ENCODE measurements at regions not wholly inside any gene's neighbourhood (a gene's known extent, or its start where the extent isn't known, plus 50 kb on each side); places are given as distances from the start of the nearest gene placed in this dataset.

DNA sequence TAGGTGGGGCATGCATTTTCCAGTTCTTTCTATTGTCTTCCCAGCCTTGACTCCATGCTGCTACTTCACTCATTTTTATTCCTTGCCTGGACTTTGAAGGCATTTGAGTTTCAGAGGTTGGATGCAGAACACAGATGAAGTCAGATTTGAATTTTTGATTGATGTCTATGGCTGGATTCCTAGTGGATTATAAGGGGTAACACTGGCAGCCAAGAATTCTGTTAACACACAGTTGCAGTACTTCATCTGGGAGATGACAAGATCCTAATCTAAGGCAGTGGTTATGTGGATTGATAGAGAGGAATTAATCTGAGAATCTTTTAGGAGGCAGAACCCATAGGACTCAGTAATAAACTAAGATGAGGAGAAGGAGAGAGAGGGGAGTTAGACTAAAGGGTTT, 439.0 kb upstream of the USP24 start:
- DNase-seq, result no peak

DNA sequence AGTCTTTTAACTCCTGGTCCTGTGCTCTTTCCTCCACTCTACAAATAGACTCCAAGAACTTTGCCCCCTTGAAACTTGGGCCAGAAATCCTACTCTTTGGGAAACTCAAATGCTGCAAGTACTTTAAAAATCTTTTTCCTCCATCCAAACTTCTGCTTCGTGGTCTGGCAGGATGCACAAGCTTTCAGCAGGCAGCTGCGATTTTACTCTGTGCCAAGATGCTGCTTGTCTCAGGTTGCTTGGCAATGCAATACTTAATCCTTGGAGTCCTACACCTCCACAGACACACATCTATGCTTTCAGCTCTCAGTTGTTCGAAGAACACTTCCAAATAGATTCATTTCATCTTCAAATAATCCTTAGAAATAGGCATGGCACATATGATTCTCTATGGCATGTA, 435.3 kb upstream of the USP24 start:
- DNase-seq, result peak in 1 of 14 donors; percentile 7

DNA sequence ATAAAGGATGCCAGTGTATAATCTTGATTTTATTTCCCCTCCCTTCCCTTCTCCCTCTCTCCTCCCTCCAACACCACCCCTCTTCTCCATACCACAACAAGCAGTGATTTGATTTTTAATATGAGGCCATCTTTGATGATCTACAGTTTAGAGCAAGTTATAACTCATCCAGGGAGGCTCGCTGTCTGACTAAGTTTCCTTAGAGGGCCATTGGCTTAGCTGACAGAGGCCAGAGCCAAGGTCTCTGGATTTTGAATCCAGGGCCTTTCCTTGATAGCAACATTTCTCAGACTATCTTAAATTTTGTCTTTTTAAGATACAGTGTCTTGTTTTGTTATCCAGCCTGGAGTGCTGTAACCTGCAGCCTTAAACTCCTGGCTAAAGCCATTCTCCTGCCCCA, 431.0 kb upstream of the USP24 start:
- DNase-seq, result no peak

DNA sequence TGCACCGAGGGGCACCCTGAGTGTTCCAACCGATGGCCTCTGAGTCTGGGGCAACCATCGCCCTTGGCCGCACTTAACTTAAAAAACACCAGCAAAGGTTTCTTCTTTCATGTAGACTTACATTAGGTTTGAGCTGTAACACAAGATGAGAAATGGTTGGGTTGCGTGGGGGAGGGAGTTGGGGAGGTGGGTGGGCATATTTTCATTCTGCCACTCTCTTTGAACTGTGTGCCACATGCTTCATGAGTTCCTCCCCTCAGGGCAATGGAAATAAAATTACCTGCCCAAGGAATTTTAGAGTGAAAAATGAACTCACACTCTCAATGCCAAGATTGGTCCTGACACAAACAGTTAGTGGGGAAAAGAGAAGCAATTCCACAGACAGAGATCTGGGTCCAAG, 430.1 kb upstream of the USP24 start:
- DNase-seq, result no peak

DNA sequence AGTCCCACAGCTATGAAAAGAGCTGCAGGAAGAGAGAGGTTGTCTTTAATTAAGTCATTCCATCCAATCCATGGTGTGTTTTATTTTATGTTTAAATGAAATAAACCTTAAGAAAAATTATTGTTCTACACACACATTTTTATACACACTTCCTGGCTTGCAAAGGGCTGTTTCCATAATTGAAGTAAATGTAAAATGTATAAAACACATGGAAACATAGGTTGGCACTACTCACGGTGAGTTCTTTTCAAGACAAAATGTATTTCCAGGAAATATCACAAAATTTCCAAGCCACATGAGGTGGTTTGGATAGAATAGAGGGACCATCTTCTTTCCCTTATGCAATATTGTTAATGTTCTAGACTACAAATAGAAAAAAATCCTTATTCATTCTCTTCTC, 426.8 kb upstream of the USP24 start:
- no peak for DNase-seq

DNA sequence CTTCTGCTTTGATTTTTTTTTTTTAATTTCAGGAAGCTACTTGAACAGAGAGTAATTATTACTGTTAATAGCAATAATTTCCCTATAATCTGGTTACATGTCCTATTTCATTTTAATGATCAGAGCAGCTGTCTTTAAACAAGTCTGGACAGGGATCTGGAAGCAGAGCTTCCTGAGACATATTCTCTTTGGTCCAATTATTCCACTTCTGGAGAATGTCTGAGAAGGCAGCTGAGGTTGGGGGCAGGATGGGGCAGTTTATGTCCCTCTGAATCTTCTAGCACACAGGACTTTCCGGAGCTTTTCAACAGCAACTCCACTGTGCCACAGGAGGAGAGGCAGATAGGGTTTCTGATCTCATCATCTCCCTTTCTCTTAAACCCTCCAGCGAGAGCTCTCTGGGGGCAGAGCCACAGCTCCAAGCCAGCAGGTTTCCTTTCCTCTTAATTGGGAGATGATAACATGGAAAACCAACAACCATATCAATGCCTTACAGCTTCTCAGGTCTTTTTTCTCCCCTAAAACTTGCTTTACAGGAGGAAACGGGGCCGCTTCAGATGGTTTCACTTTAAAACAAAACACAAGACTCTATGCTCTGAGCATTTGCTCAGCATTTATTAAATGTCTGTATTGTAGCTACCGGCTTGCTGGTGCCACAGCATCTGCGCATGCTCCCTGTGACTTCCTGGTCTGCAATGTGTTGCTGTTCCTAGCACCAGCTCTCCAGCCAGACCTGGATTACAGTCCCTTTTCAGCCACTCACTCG, 425.7 kb upstream of the USP24 start:
- DNase-seq, result peak in 9 of 14 donors; percentile 16 to 64 (median 34)

DNA sequence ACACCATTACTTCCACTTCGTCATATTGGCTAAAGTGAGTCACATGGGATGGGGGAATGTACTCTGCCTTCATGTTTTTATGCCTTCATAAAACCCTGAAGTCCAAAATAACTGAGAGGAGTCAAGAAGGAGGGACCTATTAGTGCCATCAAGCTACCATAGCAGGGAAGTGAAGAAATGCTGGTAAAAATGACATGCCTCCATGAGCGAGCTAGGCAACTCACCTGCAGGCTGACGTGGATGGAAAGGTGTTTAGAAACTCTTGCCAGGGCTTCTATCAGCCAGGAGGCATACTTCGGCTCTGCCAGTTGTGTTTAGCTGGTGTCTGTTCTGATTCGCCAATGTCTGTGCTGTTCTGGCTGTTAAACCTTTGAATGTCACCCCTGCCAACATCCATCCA, 424.4 kb upstream of the USP24 start:
- no peak for DNase-seq

DNA sequence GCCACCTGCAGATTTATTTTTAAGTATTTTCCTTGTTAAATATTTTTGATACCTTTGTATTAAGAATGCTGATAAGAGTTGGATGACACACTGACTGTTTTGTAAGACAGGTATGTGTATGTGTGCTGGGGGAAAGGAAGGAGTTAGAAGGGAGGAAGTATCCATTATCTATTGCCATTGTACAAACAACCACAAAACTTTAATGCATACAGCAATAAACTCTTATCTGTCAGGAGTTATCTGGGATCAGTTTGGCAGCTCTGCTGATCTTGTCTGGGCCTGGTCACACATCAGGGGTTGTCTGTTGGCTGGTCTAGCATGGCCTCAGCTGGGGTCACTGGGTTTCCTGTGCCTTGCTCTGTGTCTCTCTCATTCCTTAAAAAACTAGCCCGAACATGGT, 423.9 kb upstream of the USP24 start:
- DNase-seq, result no peak

DNA sequence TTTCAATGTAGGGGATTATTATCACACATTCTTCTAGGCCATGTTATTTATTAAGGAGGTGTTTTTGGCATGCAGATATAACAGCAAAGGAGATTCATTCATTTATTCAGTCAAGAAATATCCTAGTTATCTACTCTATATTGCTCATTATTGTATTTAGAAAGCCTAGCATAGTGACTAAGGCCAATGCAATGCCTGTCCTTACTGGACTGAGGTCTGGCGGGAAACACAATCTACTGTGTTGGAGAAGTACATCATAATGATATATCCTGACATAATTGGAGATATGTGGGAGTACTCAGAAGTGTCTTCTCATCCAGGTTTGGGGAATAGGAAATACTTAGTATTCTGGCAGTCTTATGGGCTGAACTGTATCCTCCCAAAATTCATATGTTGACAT, 421.5 kb upstream of the USP24 start:
- no peak for DNase-seq

DNA sequence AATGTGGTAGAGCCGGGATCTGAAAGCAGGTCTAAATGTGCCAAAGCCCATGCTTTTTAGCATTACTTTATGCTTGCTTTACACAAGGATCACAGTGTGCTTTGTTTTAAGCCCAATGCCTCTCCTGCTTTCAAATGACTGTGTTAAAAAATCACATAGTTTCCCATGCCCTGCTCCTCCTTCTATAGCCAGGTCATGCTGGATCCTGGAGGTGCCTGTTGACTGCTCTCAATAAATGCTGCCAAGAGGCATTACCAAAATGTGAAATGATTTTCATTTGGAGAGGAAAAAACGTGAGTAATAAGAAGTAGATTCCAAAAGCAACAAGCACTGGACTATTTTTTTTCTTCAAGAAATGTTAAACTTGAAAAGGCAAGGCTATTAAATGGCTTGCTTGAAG, 420.7 kb upstream of the USP24 start:
- DNase-seq, result no peak

DNA sequence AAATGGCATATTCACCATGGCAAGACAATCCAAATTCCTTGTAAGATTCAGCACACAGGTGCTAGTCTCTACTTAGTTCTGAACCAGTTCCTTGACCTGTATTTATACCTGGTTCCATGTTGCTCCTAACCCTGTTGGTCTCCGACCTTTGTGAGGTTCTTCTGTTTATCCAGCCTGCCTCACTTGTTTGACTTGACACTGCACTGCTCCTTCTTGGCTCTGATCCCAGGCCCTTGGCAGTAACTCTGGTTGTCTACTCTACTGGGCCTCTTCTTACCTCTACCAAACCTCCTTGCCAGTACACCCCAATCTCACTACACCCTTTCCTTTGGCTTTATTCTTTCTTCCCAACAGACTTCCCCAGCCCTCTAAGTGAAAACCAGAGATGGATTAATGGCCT, 419.4 kb upstream of the USP24 start:
- no peak for DNase-seq

DNA sequence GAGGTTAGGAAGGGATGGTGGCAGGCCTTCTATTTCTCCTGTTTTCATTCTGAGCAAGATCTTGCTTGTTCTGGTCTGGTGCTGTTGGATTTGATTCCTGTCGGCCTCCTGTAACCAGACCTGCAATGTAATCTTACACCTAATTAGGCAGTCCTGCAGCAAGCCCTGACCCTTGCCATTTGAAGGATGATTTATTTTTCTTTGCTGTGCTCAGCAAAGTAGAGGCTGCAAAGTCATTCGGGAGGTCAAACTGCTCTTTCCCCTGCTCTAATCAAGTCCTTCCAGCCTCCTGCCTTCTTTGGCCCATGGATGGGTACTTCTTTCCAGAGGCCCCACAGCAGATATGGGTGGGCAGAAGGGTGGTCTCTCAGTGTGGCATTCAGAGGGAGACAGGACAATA, 417.7 kb upstream of the USP24 start:
- no peak for DNase-seq

DNA sequence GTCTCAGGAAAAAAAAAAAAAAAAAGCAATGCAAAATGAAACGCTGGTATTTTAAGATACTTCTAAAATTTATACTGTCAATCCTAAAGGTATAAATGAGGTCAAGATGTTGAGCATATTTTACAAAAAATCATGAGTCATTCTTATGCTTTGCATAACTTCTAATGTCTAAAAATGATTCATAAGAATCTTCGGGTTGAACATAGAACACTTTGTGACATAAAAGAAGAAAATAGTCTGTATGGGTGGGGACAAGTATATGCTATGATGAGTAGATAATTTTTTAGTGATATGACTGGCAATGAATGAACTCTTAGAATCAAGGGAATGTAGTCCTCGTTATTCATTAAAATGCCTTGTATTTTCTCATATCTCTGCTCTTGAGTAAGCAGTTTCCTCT, 416.9 kb upstream of the USP24 start:
- no peak for DNase-seq

DNA sequence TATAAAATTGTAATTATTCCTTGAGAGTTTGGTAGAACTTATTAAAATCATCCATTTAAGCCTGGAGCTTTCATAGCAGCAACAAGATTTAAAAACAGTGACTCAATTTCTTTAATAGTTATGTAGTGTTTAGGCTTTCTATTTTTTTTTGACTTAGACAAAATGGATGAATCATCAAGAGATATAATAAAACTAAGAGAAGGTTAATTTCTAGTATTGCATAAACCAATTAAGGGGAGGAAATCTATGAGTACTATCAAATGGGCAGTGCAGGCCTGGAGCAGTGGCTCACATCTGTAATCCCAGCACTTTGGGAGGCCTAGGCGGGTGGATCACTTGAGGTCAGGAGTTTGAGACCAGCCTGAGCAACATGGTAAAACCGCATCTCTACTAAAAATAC, 416.3 kb upstream of the USP24 start:
- DNase-seq, result no peak

DNA sequence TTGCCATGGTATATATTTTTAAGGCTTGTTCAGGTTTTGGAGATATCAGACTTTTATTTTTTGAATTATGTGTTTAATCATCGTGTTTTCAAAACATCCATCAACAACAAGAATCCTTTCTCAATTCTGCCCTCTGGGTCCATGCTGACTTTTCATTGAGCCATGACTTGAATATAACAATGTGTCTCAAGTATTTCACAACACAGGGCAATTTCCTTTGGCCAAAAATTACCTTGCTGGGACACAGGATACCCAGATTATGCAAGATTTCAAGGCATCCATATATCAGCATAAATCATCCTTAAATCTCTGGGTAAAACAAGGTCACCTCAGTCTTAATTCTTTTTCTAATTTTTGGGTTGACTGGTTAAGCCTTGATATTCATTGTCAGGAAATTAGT, 411.2 kb upstream of the USP24 start:
- no peak for DNase-seq

DNA sequence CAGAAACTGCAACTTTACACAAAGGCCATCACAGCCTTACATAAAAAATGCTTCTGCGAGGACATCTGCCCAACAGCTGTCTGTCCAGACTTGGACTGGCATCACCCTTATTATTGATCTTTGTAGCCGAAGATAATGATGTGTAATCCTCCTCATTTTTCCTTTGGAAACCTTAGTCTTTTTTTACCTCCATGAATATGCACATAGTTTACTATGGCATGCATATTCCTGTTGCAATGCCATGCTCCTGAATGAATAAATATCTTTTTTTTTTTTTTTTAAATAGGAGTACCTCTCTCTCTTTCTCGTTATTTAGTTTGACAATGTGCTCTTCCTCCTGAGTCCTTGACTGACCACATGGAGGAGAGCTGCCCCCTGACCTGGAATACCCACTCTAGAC, 409.6 kb upstream of the USP24 start:
- no peak for DNase-seq

DNA sequence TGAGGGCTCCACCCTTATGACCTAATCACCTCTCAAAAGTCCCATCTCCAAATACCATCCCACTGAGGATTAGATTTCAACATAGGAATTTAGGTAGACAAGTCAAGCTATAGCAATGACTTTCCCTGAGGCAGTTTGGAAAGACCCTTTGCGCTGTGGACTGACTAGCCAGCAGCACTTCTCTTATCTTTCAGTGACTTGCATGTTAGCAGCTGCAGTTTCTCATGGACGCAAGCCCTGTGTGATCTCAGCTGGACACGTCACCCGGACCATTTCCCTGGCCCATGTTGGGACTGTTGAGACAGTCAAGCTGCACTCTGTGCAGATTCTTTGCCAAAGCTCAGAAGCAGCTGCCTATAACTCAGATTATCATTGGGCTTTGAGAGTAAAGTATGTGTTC, 408.1 kb upstream of the USP24 start:
- DNase-seq, result no peak

DNA sequence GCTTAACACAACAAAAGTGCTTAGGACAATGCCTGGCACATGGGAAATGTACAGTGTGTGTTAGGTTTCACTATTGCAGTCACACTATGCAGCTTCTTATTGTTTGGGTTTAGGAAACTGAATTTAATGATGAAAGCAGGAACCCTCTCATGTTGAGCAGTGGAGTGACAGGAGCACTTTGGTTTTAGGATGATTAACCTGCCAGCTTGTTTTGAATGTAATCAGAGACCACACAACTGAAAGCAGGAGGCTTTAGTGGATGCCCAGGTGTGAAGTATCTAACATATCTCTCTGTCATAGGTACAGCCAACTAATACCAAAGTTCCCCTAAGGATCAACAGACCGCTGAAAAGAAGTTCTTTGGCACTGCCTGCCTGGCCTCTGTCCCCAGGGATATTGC, 406.9 kb upstream of the USP24 start:
- DNase-seq, result no peak

DNA sequence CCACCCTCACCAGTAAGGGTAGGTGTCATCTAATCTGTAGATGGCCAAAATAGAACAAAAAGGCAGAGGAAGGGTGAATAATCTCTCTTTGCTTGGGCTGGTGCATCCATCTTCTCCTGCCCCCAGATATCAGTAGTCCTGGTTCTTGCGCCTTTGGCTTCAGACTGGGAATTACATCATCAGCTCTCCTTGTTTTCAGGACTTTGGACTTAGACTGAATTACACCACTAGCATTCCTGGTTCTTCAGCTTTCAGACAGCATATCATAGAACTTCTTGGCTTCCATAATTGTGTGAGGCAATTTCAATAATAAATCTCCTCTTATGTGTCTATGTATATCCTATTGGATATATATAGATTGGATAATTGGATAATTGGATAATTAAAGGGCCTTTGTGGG, 403.0 kb upstream of the USP24 start:
- DNase-seq, result no peak

DNA sequence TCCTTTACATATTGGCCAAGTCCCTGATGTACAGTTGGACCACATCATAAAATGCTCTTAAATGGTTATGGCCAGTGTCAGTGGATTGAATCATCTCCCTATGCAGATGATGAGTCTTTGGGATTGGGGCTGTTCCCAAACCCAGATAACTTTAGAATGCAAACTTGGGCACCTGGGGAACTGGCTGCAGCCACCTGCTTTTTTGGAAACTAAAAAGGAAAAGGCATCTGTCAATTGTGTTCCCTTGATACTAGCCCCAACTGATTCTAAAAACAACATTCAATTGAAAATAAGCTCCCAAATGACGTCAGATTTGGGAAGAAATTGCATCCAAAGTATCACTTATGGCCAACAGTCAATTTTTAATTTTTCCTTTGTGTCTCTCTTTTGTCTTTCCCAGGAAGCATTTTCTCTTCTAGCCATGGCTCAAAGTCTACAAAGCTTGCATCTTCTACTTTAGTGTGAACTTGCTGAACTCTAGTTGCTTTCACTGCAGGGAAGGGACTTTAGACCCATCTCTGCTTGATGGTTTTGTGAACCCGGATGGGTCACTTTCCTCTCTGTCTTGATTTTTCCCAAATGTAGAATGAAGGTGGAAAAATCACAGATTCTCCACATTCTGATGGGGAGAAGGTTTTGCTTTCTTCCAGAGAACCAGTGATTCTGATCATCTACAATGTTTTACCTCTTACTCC, 402.3 kb upstream of the USP24 start:
- DNase-seq, result no peak

DNA sequence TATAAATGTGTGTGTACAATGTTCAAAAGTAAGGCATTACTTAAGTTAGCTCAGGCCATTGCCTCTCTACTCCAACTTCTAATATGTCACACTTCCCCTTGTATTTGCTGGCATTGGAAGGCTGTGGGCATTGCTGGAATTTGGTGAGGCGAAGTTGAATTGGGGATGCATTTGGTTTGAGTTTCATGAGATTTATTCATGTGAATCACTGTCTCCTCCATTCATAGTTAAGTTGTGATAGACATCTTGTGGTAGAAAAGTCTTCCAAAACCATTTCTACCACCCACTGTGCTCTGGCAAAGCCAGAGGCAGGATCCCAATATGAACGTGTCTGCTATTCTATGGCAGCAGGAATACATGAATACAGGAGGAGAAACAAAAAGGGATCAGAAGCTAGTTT, 397.8 kb upstream of the USP24 start:
- no peak for DNase-seq

DNA sequence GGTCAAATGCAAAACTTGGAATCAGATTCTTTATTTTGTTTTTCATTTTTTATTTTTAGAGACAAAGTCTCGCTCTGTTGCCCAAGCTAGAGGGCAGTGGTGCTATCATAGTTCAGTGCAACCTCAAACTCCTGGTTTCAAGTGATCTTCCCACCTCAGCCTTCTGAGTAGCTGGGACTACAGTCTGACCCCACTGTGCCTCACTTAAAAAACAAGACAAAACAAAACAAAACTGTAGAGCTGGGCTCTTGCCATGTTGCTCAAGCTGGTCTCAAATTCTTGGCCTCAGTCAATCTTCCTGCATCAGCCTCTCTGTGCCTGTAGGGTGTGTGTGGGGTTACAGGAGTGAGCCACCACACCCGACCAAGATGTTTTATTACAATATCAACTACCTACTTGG, 396.0 kb upstream of the USP24 start:
- no peak for DNase-seq

DNA sequence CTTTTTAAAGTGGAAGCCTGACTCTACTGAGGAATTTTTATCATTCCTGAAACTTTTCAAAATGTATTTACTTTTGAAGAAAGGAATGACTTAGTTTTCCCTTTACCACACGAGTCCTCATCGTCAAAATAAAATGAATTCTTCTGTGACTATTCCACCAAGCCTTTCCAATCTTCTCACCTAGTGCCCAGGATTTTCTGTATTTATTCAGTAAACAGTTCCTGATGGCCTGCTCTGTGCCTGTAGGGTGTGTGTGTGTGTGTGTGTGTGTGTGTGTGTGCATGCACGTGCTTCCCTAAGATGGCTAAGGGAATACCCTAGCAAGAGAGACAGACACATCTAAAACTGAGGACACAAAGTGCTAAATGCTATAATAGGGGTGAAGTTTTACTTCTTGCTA, 395.0 kb upstream of the USP24 start:
- no peak for DNase-seq

DNA sequence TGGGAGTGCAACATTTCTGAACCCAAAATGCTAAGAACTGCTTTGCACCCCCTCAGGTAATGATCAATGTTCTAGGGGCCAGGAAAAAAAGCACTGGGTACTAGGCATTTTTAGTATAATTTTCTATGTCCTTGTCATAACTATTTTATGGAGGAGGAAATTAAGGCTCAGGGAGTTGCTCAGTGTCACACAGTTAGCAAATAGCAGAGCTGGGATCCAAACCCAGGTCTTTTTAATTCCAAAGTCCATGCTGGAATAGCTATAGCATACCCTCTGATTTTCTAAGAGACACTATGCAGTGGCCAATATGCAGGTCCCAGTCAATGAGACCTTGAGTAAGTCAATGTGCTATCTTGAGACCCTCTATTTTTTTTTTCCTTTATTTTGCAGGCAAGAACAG, 394.5 kb upstream of the USP24 start:
- DNase-seq, result no peak

DNA sequence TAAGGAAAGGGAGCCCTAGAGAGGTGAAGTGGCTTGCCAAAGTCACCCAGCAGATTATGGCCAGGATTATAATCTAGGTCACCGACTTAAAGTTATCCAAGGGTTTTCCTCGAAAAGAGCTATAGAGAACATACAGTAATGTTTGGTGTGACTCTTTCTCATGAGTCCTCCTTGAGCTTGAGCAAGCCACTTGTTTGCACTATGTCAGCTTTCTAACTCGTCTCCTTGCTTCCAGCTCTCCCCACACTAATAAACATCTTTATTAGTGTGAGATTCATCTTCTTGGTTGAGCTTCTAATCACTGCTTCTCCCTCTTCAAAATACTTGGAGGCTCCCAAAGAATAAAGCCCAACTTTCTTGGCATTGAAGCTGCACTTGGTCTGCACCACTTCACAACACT, 390.0 kb upstream of the USP24 start:
- no peak for DNase-seq

Data from C1 segment of cervical spinal cord (tissue), 14 donors.